HG03135 (cell line): ENCODE measurements at regions not wholly inside any gene's neighbourhood (a gene's known extent, or its start where the extent isn't known, plus 50 kb on each side); places are given as distances from the start of the nearest gene placed in this dataset.

Experiments
- ATAC-seq: cut with Tn5 transposase; IDR thresholded peaks from one replicate; pipeline ENCODE4 v1.9.1; 2021; ENCODE audit warnings: mild to moderate bottlenecking, moderate library complexity; ENCODE audit not compliant: unreplicated experiment

DNA sequence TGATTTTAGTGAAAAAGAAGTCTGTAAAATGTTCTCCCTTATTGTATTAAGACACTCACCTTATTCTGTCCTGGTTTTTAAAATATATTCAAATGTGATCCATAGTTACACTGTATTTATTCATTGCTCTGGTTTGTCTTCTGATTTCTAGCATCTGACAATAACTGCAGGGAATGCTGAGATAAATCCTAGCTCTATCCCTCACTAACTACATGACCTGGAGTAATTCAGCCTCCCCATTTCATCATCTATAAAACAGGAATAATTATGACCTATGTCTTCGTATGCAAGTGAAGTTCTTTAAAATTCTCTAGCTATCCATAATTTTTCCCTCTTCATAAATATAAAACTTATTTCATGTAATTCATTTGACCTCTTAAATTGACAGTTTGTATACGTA lies 104.0 kb upstream of the ESRRG start:
- ATAC-seq = no peak

DNA sequence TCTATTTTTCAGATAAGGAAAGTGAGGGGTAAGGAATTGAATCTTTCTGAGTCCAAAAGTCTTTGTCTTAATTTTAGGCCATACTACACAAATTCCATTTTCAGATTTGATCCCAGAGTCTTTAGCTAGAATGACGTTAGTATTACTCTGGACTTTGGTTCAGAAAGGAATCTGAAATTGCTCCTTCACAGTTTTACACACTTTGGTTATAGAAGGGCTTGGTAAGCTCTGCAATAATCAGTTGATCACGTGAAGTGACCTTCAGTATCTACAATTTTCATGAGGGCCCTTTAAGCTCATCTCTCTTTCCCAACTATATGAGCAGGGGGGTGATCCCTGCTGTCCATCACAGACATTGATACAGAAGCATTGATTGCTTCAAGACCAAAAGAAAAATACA lies 103.4 kb upstream of the ESRRG start:
- no peak for ATAC-seq

DNA sequence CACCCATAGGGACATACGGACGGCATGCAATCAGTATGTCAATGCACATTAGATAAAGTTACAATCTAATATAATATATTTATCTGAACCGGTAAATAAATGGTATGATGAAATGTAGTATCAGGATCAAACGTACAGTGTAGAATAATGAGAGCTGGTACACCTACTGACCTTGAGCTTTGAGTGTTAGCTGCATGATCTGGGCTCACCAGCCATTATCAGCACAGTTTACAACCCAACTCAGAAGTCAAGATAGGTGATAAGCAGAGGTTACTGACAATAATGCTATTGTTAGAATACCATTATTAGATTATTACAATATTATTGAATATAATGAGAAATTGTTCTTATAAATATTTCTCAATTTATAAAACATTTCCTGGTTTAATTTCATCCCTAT lies 103.0 kb upstream of the ESRRG start:
- ATAC-seq = no peak

DNA sequence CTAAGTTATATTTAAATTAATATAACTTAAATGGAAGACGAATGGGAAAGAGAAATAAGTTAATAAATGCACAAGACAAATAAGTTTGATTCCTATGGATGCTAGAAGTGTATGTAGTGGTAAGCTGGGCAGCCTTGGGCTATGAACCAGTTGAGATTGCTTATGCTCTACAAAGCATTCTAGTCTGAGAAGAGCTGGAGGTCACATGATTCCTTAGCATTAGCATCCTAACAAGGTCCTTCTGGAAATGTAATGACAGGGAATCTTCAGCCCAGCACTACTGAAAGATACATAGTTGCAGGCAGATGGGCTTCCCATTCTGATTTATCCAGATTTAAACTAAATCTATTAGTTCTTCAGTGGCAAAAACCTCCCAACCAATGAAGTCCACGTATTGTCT lies 102.3 kb upstream of the ESRRG start:
- no peak for ATAC-seq

DNA sequence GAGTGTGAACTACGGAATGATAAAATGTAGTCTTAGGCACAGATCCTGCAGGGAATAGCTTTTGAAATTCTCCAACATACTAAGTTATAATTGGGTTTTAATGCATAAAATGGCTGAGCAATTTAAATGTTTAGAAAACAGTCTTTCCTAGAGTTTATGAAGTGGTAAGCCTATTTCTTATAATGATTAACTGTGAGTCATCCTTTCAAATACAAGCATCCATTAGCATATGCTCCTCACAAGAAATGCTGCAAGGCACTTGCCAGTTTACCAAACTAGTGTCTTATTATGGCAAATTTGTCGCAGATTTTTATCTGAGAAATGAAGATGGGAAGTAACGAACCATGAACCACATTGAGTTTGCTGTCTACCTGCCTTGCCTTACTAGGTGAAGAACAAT lies 101.3 kb upstream of the ESRRG start:
- ATAC-seq = no peak

DNA sequence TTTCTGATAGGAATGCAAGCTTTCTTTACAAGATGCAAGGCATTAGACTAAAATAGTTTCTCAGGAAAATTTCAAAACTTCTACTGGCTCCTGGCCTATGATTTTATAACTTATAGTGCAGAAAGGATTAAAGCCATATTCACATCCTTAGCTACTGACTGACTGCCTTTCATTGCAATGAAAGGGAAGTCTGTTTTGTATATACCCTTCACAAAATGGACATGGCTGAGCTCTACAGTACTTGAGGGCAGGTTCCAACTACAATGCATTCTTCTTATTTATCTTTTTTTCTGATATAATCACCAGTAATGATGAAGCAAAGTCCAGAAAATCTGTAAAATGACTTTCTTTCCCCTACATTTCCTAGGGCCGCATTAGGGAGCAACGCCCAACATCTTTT lies 100.5 kb upstream of the ESRRG start:
- ATAC-seq = no peak

DNA sequence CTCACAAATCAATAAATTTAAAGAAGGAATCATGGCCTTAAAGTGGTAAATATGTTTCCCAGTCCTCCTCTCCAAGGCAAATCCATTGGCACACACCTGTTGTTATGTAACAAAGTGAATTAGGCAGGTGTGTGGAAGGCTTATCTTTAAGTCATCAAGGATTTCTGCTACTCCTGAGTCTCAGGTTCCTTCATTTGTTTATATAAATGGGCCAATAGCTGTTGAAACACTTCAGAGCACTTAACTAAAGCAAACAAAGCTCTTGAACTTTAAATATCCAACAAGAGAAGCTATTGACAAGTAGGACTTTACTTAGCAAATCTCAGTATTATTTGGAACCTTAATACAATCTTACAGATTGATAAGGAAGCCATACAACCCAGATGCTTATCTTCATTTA lies 99.3 kb upstream of the ESRRG start:
- no peak for ATAC-seq

DNA sequence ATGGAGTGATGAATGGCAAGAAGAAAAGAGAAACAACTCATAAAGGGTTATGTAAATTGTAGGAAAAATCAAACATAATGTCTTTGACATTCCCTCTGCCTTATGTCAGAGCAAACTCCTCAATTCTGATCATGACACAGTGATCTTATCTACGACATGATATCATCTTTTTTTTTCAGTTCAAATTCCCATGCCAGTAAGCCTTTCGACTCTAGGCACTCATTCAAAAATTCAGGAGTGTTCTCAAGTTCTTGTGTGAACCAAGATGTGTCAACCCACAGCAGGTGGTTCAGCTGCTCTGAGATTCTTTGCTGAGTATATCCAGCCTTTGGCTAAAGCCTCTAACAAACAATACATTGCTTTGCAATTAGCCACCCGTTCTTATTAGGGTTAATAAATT lies 97.1 kb upstream of the ESRRG start:
- no peak for ATAC-seq

DNA sequence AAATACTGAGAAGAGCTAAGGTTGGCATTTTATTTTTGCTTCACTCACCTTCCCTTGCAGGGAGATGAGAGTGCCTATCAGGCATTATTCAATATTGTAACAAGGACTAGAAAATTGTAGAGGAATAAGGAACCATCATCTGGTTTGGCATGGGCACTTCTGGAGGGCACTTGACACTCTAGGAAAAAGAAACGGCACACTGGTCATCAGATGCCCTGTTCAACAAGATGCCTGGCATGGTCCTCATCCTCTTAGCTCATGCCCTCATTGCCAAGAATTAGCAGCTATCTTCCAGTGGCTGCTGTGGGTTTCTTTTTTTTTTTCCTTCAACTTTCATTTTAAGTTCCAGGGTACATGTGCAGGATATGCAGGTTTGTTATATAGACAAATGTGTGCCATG lies 95.1 kb upstream of the ESRRG start:
- ATAC-seq = no peak

DNA sequence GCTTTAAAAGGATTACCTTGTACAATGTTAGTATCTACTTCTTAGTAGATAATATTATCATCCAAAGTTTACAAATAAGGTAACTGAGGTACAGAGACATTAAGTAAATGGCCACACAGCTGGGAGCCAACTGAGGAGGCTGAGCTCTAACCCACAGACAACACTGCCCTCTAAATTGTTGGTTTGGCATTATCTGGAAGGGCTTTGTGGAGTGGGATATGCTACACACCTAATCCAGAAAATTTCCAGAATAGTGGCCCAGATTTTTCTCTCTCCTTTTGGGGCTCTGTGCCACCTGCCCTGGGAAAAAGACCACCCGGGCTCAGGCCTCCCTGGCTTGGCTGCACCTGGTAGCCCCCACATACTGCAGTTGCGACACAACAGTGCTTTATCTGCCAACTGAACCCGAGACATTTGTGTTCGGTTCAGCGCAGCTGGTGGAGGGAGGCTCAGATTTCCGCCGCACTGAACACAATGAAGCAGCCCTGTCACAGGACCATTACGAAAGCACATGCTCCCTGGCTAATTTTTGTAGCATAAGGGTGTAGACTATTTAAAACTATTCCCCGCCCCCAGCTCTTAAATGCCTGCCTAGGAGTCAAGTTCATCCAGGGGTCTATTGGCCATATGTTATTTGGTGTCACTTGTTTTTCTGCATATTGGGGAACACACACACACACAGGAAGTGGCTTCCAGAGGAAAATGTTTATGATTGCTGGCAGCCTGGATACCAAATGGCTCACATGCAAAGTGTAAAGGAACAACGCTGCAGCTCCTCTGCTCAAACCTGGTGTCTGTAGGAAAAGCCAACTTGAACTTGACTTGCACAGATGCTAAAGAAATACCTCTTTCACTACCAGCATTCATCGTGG lies 92.3 kb upstream of the ESRRG start:
- ATAC-seq = no peak

DNA sequence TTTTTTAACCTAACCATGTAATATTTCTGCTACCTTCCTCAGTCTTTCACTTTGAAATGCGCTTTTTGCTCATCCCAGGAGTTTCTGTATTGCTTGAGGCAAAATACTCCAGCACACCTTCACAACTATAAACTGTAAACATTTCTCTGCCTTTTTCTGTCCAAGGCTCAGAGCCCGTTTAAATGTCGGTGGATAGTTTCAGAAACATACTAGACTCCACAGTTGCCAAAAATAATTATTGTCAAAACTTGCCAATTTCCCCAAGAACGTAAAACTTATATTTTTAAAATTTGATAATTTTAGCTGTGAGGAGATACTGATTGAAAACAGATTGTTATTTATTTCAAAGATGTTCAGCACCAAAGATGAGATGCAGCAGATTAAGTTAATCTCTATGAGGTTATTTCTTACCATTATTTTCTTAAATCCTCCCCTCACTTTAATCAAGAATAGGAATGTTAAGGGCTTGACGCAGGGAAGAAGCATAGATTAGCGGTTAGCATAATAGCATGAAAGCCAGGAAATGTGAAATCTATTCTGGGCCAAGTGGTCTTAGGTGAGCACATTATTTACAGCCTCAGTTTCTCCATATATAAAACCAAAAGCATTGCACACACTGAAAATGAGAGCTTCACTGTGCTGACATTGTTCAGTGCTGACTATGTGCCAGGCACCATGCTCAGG lies 91.5 kb upstream of the ESRRG start:
- ATAC-seq = no peak

DNA sequence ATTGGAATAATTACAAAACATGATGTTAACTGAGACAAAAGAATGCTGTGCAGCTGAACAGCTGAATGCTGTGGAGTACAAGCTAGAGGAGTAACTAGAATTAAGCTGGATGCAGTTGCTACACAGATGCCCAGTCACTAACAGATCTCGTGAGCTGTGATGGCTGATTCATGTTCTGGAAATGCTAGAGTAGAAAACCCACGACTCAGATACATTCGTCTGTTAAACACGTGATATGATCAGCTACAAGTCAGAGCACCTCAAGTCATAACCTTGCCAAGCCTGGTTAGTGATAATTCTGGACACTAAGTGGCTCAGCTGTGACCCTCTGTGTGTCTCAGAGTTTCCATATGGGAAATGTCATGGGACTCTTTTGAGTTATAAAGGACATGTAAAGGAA lies 89.7 kb upstream of the ESRRG start:
- no peak for ATAC-seq

DNA sequence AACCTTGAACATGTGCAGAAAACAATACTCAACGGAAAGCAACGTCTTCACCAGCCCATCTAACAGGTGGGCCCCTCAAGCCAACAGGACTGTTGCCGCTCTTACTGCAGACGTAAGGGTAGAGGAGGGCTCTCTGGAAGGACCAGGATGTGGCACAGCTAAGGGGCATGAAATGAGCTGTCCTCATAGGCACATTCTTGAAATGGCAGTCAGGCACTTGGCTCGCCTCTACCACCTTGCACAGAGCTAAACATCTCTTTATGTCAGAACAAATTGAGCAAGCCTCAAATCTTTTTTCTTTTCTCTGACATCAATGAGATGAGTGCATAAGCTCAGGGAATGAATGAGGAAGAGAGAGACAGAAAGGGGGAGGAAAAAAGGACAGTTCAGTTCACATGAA lies 86.4 kb upstream of the ESRRG start:
- ATAC-seq = no peak

DNA sequence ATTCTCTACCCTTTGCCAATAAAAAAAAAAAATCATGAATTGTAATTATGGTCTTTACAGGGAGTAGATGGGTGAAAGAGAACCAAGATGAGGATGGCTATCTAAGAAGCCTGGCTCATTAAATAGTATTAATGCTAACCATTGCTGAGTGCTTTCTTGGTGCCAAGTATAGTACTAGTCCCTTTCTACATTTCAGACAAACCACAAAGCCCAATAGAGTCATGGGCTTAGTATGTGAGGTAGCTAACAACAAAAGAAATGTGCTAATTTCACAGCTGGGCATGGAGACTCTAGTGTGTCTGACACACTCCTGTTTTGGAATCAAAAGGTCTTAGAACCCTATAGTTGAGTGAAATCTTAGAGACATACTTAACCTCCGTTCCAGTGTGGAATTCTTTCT lies 84.5 kb upstream of the ESRRG start:
- no peak for ATAC-seq

DNA sequence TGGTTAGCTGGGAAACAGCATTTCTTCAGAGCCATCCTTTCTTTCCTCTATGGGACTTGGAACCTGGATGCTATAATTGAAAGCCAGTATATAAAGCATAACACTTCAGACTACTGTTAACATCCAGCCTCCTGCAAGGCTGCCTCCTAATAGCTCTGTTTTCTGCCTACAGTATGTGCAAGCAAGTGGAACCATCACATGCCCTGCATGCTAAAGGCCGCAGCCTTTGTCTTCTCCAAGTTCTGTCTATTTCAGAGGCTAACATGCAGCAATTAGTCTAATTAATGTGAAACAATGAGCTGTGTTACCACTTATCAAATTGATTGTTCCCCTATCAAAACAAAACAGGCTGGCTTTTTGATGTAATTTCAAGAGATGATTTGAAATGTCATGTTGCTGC lies 82.7 kb upstream of the ESRRG start:
- ATAC-seq = no peak

DNA sequence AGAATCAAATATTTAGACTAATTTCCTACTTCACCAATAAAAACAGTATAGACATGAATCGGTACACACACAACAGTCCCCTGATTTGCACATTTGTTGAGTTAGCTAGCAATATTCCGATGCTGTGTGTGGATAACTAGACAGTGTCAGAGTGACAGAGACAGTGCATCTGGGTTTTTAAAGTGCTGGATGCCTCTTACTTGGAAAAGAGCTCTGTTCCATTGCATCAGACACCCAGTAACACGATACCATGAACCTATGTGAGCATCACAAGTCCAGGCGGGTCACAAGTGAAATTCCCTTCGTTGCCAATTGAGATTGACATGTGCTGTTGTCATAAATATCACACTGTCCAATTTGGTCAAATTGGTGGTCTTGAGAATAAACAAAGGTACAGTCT lies 82.0 kb upstream of the ESRRG start:
- ATAC-seq = no peak

DNA sequence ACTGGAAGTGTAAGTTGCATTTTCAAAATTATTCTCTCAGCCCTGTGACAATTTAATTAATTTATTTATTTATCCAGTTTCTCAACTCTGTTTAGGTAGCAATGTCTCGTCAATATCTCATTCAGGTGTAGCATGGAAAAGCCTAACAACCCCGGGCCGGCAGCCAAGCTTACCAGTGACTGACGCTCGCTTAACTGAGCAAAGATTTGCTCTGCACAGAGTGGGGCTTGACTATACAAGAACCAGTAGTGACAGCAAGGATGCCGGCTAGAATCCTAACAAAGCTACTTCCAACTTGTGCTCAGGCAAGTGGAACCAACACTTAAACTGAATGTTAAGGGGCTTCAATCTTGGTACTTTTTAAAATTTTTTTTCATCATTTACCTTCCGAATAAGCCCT lies 80.9 kb upstream of the ESRRG start:
- ATAC-seq = no peak

DNA sequence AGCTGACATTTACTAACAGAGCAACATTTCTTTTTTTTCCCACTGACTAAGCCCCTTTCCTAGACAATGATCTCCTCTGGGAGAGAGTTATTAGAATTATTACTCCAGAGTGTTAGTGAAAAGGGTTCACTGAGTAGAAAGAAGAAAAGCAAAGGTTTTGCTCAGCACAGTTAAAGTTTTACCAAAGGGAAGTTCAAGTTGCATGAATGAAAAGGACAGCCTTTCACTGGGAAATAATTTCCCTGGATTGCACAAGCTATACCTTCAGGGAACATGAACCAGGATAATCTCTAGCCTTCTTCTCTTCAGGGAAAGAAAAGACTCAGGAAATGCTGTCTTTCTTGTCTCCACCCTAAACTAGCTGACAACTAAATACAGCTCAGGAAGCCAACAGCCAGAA lies 71.4 kb upstream of the ESRRG start:
- ATAC-seq = no peak

DNA sequence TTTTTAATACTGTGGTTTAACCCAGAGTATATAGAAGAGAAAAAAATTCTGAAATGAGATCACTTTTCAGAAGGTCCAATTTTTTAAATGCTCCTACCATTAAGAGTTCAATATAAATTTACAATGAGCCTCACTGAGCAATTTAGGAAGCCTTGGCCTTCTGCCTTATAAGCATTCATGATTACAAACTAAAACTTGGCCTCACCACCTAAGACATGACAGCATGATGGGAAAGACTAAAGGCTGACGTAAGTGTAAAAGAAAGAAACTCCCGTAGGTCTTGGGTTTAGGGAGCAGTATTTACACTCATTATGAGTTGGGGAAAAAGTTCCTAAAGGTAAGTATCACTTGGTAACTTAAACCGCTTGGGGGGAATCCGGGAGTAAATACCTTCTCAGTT lies 70.7 kb upstream of the ESRRG start:
- ATAC-seq = no peak

DNA sequence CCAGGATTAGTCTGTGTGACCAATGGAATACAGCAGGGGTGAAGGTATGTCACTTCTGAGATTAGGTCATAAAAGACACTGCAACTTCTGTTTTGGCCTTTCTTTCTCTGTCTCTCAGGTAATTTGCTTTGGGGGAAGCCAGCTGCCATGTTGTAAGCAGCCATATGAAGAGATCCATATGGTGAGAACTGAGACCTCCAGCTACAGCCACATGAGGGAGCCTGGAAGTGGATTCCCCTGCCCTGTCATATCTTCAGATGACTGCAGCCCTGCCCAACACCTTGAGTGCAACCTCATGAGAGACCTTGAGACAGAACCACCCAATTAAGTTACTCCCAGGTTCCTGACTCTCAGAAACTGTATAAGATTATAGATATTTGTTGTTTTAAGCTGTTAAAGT lies 70.1 kb upstream of the ESRRG start:
- ATAC-seq = no peak

DNA sequence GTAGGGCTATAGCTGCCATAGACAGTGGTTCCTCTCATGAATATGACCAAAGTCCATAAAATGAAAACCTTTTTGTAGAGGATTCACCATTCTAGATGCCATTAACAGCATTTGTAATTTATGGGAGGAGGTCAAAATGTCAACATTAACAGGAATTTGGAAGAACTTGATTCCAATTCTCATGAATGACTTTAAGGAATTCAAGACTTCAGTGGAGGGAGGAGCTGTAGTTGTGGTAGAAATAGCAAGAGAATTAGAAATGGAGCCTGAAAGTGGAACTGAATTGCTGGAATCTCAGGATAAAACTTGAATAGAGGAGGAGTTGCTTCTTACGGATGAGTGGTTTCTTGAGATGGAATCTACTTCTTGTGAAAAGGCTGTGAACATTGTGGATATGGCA lies 65.4 kb upstream of the ESRRG start:
- no peak for ATAC-seq

DNA sequence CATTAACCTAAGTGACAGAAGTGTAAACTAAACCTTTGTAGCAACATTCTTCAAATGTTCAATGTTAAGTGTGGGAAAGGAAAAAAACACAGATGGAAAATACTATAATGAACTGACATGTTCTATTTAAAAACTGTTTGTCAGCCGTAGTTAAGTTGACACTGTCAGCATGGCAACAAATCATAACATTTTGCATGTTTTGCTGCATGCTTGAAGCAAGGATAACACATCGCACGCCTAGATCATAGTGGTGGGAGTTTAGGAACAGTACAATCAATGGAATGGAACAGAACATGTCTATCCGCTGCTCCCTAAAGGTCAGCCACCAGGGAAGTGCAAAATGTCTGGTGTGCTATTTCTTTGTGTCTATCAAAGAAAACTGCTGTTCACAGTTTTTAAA lies 62.5 kb upstream of the ESRRG start:
- no peak for ATAC-seq

DNA sequence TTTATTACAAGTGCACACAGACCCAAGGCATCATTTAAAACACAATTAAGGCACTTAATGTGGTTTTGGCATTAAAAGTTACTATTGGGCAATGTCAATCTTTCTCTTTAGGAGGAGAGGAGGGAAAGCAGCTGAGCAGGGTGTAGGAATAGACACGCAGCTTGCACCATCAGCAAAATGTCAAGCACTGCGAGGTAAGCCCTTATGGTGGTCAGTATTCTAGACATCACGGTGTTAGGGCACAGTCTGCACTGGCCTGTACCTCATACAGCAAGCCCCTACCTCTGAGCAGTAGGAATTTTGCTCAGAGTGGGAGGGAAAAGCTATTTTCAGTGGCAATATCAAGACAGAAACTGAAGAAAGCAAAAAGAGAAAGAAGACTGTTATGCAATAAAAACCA lies 62.0 kb upstream of the ESRRG start:
- no peak for ATAC-seq
